HT-29 (cell line): ENCODE measurements at regions not wholly inside any gene's neighbourhood (a gene's known extent, or its start where the extent isn't known, plus 50 kb on each side); places are given as distances from the start of the nearest gene placed in this dataset.

Experiments
- DNase-seq: peaks from one replicate; pipeline ENCODE4 v3.0.0-alpha.2; 2015; ENCODE audit warnings: low spot score

DNA sequence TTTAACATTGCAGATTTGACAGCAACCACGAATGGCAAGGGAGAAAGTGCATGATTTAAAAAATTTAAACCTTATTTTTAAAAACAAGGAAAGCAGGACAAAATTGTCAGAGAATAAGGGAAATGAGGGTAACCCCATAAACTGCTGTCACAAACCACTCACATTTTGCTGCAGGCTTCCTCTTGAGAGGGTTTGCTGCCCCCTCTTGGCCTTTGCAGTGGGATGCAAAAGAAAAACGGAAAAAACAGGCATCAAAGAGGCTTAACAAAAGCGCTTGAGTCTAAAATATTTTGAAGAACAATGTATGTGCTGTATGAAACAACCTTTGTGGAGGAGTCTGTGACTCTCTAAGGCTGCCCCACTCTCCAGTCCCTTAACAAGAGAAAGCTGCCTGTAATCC is 91.6 kb downstream of the TMX3 start:
- DNase-seq = peak; percentile 36

DNA sequence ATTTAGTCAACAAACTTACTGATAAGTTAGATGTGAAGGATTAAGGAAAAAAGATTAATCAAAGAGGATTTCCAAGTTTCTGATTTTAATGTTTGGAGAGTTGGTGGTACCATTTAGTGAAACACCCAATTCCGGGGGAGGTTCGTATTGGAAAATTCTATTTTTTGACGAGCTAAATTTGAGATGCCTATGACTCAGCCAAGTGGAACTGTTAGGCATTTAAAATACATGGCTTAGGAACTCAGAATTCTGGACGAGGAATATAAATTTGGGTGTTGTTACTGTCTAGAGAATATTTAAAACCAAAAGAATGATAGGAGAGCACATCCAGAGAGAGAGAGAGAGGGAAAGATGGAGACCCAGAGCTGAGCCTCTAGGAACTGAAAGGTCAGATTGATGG is 103.6 kb downstream of the TMX3 start:
- no peak for DNase-seq

DNA sequence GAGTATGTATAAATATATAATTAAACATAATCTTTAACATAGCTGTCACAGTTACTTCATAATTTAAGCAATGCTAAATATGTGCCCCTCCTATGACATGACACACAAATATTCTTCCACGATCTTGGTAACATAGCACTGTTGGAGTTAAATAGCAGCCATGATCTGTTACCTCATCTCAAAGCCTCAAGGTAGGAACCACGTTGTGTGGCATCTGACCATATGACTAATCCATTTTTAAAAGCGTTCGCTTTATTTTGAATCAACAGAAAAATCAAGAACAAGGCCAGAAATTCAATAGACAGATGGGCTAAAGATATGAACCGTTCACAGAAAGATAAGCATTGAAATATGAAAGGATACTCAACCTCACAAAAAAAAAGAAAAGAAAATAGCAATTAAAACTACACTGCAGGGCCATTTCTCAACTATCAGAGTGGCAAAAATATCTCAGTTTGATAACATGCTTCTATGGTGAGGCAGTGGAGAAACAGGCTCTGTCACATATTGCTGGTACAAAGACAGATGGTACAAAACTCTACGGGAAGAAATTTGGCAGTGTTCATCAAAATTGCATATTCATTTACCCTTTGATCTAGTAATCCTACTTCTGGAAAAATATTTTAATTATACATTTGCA is 105.9 kb downstream of the TMX3 start:
- no peak for DNase-seq

DNA sequence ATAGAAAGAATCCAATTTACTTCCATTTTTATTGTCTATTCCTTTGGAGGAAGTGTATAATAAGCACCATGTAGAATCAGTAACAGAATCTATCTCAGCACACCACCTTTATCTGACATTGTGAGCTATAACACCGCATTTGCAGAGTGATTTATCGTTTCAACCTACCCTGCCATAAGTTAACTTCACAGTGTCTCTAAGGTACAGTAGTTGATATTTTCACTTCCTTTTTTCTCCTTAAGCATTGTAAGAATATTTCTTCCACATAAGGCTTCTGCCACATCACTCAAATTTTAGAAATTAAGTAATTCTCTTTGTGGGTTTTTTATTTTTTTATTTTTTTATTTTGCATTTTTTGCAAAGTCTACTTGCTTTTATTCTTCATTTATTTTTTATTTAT is 107.1 kb downstream of the TMX3 start:
- DNase-seq = no peak

DNA sequence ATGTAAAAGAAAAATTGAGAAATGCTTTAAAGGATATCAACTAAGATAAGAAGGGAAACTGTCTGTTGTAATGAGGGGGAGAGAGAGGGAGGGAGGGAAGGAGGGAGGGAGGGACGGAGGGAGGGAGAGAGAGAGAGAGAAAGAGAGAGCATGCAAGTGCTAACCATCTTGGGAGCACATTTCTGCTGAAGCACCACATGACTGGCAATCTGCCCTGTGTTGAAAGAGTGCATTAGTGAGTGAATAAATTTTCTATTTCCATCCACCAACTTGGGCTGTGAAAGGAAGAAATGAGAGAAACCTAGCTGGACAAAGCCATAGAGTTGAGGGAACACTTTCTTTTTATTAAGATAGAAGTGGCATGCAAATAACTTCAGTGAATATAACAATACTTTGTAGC is 110.7 kb downstream of the TMX3 start:
- DNase-seq = no peak

DNA sequence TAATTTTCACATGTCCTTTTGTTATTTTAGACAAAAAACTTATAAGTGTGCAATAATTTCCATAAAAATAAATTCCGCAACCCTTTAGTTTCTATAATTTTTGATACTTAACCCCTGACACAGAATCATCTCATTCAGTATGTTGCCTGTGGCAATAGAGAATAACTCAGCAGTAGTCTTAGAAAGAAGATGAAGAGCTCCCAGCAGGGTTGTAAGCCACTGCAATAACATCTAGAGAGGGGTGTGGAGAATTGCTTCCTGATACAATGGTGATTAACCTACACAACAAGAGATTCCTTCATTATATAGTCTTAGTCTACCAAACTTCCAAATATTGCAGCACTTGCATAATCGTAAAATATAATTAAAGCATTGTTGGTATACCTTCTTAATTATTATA is 118.9 kb downstream of the TMX3 start:
- DNase-seq = no peak

DNA sequence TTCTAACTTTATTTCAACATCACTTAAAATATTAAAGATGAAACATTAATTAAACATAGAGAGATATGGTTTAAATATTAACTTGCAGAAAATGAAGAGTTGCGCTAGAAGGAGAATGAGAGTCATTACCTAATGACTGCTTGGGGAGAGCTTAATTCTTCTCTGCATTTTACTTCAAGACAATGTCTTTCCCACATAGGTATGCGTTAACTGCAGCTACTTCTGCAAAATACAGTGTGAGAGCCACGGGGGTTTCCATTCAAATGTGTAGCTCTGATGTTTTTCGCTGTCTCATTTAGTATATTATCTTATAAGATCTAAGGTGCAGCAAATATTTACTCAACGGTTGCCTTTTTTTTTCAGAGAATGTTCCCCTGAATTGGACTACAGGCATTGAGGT is 126.7 kb downstream of the TMX3 start:
- no peak for DNase-seq

DNA sequence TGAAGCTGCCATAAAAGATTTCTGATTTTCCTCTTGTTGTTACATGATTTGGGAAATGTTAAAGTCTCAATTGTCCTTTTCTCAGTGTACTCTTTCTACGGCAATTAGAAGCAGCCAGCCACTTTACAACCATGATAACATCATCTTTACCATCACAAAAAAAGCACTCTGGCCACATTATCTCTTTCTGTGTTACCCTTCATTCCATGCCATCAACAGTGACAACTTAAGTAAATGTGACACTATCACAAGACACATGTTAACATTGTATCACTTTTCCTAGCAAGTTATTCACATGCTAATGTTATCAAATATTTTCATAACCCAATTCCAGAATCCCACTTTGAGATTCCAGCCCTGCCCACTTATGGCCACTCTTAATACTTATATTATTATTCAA is 131.2 kb downstream of the TMX3 start:
- no peak for DNase-seq

DNA sequence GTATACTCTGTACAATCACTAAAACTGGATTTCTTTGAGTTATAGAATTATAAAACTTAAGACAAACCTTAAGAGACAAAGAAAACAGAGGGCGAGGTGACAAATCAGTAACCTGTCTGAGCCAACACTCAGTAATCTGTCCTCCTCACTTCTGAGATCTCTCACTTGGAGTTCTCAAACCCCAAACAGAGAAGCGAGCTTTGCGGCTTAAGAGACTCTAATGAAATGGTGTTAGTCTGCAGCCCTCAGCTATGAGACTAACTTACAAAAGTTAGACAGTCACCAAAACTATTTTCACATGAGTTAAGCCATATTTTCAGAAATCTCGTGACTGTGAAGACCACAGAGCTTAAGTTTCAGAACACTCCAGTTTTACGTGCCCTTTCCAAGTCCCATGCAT is 140.6 kb downstream of the TMX3 start:
- DNase-seq = no peak

DNA sequence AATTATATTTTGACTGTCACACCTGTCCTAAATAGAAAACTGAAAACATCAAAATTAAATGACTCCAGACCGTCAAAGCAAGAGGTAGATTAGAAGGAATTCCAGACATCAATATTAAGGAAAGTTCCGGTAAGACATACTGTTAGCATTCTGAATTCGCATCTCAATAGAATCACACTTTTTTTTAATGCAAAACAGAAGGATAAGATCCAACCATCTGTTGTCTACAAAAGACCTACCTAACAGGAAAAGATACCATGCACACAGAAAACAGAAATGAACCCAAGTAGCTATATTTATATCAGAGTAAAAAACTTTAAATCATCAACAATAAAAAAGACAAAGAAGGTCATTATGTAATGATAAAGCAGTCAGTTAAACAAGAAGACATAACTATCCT is 145.0 kb downstream of the TMX3 start:
- no peak for DNase-seq

DNA sequence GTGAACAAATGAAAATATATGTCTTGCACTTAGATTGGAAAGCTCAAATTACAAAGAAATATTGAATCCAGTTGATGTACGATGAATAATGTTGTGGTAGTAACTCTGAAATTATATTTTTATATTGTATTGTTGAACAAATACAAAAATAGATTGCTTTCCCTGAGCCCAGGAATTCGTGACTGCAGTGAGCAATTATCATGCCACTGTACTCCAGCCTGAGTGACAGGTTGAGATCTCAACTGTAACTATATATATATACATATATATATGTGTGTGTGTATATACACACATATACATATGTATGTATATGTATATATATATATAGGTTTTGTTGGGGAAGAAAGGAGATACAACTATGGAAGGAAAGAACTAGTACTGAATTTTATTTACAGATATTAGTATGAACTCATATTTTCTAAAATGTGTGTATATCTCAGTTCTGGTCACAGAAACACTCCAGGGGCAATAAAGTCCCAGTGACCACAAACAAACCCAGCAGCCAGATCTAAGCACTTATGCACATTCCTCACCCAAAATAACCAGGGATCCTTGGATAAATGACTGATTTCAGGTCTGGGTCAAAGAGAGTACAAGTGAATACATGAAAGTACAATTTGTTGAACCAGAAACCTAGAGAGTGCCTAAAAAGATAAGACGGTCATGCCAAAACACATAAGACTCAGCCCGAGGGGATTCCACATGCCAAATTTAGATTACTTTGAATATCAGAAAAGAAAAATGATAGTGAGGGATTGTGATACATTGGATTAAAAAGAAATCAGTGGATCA is 146.3 kb downstream of the TMX3 start:
- DNase-seq = no peak

DNA sequence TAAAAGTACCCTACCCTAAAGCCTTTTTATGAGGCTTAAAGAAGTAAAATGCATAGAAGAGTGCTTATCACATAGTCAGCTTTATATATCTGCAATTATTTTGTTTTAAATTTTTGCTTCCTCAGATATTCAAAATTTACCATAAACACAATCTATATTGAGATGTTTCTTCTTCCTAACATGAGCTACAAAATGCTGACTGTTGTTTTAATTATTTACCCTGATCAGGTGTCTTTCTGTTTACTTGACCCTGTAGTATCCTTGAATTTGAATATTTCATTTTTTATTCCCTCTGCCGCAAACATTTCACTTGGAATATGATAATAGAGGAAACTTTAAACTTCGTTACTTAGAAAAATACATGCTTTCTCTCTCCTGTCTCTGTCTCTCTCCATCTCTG is 147.9 kb downstream of the TMX3 start:
- DNase-seq = no peak

DNA sequence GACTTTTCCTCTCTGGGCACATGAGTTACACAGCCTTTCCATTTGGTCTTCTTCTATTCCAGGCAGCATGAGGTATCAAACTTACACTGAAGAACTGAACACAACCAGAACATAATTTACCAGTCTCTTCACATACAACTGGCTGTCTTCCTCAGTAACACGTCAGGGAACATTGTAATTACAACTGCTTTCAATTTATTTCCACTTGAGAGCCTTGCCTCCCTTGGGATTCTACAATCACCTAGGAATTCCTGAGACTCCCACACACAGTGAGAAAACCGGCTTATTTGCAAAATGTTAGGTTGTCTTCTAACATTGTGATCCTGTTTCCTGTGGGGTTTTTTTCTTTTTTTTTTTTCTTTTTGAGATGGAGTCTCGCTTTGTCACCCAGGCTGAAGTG is 149.9 kb downstream of the TMX3 start:
- no peak for DNase-seq

DNA sequence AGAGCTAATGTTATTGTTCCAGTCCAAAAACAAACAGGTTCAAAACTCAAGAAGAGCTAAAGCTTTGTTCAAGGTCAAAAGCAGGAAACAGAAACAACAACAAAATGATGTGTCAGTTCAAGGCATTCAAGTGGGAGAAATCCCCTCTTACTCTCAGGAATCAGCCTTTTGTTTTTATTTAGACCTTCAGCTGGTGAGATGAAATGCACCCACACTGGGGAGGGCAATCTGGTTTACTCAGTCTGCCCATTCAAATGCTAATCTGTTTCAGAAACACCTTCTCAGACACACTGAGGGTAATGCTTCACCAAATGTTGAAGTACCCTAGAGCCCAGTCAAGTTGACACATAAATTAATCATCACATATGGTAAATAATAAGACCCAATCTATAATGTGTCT is 150.6 kb downstream of the TMX3 start:
- no peak for DNase-seq

DNA sequence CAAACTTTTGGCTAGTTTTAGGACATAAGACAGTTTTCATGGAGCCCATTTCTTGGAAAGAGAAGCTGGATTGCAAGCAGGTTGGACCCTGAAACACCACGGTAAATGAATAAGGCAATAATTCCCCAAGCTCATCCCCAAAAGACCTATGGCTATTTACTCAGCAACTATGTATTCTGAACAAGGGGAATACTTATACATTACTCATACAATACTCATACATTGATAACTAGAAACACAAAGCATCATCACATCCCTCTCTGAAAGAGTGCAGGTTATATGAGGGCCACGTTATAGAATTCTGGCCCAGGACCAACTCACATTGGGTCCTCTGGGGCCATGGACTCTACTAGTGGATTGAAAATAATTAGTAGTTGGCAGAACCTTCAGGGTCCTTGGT is 154.8 kb downstream of the TMX3 start:
- no peak for DNase-seq

DNA sequence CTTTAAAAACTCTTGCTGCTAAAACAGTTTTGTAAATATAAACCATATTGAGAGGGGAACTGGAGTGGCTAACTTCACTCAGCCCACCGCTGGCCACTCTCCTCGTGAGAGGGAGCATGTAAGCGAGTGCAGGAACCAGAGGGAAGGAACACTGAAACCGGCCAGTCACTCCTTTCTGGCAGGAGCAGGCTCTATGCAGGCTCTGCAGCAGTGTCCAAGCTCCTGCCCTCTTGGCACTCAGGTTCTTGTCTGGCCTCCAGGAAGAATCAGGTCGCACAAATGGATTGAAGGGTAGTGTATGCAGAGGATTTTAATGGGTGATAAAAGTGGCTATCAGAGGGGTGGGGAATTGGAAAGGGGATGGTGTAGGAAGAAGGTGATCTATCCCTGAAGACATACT is 157.7 kb downstream of the TMX3 start:
- DNase-seq = no peak

DNA sequence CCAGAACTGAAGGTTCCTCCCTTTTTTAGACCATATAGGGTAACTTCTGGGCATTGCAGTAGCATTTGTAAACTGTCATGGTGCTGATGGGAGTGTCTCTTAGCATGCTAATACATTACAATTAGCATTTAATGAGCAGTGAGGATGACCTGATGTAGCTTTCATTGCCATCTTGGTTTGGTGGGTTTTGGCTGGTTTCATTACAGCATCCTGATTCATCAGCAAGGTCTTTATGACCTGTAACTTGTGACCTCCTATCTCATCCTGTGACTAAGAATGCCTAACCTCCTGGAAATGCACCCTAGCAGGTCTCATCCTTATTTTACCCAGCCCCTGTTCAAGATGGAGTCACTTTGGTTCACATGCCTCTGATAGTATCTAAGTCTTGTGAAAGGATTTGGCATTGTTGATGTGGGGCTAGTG is 159.0 kb downstream of the TMX3 start:
- no peak for DNase-seq

DNA sequence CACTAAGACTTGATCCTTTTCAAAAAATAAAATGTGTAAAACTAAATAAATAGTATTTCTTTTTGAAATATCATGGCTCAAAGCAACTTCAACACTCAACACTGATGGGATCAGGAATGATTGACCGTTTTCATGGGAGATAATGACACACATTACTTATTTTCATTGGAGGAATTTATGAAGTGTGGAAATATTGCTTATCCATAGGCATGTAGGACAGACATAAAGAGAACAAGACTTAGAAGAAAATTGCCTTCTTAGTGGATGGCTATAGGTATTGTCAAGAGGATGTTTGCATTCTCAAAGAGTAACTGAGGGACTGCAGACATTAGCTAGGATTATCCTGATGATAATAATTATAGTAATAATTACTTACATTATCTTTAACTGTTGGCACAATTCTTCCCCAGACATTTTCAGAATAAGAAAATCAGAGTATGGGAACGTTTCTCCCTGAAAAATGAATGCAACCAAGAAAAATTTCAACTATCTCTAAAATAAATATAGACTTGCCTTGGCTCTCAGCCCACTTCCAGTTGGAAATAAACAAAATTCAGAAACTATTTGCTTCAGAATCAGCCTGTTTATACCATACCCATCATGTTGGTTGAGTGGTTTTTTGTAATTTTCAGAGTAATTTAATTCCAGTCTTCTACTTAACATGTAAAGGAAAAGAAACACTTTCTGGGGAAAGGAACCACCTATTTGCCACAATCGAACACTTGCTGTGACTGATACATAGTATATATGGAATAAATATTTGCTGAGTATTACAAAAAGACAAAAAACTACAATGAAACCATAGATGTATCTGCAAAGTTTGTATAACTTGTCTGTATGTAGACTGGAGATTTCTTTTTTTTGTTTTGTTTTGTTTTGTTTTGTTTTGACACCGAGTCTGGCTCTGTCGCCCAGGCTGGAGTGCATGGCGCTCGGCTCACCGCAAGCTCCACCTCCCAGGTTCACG is 165.7 kb downstream of the TMX3 start:
- no peak for DNase-seq

DNA sequence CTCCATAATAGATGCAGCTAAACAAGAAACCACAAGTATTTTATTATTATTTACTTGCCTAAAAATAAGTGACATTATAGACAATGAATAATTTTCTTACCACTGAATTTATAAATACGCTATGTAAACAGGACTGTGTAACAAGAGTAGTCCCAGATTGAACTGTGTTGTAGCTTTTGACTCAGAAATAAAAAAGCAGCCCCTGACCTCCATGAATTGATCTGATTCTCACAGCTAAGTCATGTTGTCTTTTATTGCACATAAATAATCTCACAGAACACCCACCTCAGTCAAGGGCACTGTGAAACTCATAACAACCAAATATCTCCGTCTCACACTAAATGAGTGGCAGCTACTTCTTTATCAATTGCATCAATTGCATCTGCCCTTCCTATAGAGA is 171.6 kb downstream of the TMX3 start:
- DNase-seq = no peak

DNA sequence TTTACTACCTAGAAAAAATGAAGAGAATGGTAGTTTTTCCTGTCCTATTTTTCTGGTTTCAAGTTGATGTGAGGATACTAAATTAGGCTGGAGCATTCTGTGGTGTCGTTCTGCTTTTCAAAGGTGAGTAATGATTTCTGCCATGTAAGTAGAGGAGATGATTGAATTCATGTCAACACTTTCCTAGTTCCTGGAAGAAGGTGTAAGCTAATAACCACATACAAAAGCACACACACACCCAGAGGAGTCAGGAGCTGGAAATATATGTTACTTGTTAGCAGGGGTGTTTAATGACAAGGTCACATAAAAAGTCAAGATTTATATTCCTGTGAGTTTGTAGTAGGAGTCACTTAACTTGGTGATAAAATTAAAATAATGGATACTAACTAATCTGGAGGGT is 172.1 kb downstream of the TMX3 start:
- no peak for DNase-seq

DNA sequence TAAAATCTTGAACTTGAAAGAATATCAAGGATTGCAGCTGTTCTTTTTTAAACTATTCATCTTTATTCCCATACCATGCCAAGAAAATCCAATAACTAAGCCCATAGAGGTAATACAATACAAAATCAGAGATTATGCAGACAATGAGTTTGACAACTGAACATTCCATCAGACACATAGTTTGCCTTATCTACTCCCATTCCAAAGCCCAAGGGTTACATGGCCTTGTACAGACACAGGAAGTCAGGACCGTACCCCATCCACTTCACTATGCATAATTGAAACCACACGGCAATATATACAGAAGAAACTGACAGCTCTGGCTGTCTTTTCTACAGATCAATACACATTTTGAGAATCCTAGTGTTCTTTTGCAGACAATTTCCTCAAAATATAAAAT is 181.3 kb downstream of the TMX3 start:
- no peak for DNase-seq

DNA sequence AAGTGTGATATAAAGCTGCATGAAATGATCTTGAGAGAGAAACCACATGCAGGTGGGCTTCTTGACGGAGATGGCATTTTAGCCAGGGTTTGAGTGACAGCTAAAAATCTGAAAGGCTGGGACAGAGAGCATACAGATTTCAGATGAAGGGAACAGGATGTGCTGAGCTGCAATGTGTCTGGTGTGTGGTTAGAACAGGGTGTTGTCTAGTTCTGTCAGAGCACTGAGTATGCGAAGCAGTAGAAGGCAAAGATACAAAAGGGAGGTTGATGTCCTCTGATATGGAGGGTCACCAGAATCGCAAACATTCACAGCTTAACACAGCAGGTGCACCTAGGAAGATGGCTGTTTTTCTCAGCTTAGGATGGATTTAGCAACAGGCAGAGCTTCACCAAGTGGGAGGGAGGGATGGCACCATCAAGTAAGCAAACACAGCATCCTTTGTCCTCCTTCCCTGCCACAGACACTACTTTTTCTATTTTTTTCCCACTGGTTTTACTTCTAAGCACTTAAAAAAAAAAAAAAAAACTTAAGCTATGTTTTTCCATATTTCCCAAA is 182.5 kb downstream of the TMX3 start:
- DNase-seq = no peak
